ENCODE measurements at regions not wholly inside any gene's neighbourhood (a gene's known extent, or its start where the extent isn't known, plus 50 kb on each side); places are given as distances from the start of the nearest gene placed in this dataset.

- TF ChIP-seq, protein P1, sequence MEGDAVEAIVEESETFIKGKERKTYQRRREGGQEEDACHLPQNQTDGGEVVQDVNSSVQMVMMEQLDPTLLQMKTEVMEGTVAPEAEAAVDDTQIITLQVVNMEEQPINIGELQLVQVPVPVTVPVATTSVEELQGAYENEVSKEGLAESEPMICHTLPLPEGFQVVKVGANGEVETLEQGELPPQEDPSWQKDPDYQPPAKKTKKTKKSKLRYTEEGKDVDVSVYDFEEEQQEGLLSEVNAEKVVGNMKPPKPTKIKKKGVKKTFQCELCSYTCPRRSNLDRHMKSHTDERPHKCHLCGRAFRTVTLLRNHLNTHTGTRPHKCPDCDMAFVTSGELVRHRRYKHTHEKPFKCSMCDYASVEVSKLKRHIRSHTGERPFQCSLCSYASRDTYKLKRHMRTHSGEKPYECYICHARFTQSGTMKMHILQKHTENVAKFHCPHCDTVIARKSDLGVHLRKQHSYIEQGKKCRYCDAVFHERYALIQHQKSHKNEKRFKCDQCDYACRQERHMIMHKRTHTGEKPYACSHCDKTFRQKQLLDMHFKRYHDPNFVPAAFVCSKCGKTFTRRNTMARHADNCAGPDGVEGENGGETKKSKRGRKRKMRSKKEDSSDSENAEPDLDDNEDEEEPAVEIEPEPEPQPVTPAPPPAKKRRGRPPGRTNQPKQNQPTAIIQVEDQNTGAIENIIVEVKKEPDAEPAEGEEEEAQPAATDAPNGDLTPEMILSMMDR (IDR thresholded peaks at IDR 0.05; ENCODE audit: partially characterized antibody, unreplicated experiment), result no peak
- H3K4me1 Mint-ChIP-seq (ENCODE audit: low read depth, unreplicated experiment), result peaks cover 4% of the 10 kb centered on the region
Observed at GRCh38 chr5:125592856-125593255, 830.4 kb upstream of the GRAMD2B start.

DNA sequence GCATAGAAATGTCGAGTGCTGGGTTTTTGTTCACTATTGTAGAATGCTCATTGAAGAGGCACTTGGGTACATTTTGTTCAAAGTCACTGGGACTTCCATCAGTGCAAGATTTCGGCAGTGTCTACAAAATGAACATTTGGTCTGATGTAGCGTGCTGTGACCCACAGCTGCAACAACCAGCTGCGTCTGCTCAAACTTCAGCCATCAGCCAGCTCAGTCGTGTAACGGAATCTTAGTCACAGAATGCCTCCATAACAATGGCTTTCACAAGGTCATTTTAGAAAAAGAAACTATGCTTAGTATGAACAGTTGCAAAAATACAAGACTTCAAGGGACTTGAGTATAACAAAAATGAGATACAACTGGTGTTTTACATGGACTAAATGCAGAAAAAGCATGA lies 828.1 kb upstream of the GRAMD2B start:
- TF ChIP-seq, protein P1 (IDR thresholded peaks at IDR 0.05; ENCODE audit: partially characterized antibody, unreplicated experiment), result no peak
- Mint-ChIP-seq H3K4me3 (ENCODE audit: unreplicated experiment) (no peak overlapping the region), H3K4me1 (ENCODE audit: low read depth, unreplicated experiment) (peaks cover 4% of the 10 kb centered on the region), H3K27me3 (ENCODE audit: unreplicated experiment) (peaks cover 3% of the 10 kb centered on the region), H3K9me3 (ENCODE audit: unreplicated experiment) (no peaks in the 10 kb centered on the region), H3K27ac (ENCODE audit: unreplicated experiment) (no peak overlapping the region), H3K36me3 (ENCODE audit: unreplicated experiment) (no peaks in the 10 kb centered on the region)
- no peak for DNase-seq

More at GRCh38 chr5:125592856-125593255, 830.4 kb upstream of the GRAMD2B start:
- H3K4me3 Mint-ChIP-seq (ENCODE audit: unreplicated experiment), result no peak overlapping the region
- H3K36me3 Mint-ChIP-seq (ENCODE audit: unreplicated experiment), result no peaks in the 10 kb centered on the region
- no peaks in the 10 kb centered on the region for H3K9me3 Mint-ChIP-seq (ENCODE audit: unreplicated experiment)
- no peak overlapping the region for H3K27ac Mint-ChIP-seq (ENCODE audit: unreplicated experiment)
- H3K27me3 Mint-ChIP-seq (ENCODE audit: unreplicated experiment), result peaks cover 3% of the 10 kb centered on the region
- DNase-seq, result no peak

- no peak for DNase-seq
- Mint-ChIP-seq H3K9me3 (ENCODE audit: unreplicated experiment) (no peaks in the 10 kb centered on the region), H3K36me3 (ENCODE audit: unreplicated experiment) (no peaks in the 10 kb centered on the region), H3K4me3 (ENCODE audit: unreplicated experiment) (no peak overlapping the region), H3K27me3 (ENCODE audit: unreplicated experiment) (peaks cover 3% of the 10 kb centered on the region), H3K27ac (ENCODE audit: unreplicated experiment) (no peak overlapping the region), H3K4me1 (ENCODE audit: low read depth, unreplicated experiment) (peaks cover 4% of the 10 kb centered on the region)
- TF ChIP-seq, protein P1 (IDR thresholded peaks at IDR 0.05; ENCODE audit: partially characterized antibody, unreplicated experiment), result no peak
Observed at GRCh38 chr5:125595845-125596244, 827.4 kb upstream of the GRAMD2B start.

DNA sequence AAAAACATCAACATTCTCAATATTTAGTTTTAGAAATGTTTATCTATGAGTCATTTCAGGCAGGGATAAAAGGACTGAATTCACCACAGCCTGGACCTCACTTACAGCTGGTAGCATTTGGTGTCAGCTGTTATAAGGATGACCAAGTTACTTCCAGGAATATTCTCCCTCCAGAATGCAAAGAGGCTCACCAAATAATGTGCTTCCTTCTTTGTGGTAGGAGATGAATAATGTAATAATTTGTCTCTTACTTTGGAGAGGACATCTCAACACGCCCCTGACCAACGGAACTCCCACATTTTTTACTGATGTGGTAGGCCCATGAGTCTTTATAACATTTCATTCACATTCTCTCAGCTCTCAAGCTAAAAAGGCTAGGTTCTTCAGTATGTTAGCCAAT lies 825.9 kb upstream of the GRAMD2B start:
- no peaks in the 10 kb centered on the region for H3K27me3 Mint-ChIP-seq (ENCODE audit: unreplicated experiment)
- TF ChIP-seq, protein P1 (IDR thresholded peaks at IDR 0.05; ENCODE audit: partially characterized antibody, unreplicated experiment), result no peak

GRCh38 chr5:125600559-125600958 lies 822.6 kb upstream of the GRAMD2B start:
- Mint-ChIP-seq H3K36me3 (ENCODE audit: unreplicated experiment) (no peaks in the 10 kb centered on the region), H3K4me1 (ENCODE audit: low read depth, unreplicated experiment) (peaks cover 4% of the 10 kb centered on the region), H3K9me3 (ENCODE audit: unreplicated experiment) (no peaks in the 10 kb centered on the region), H3K4me3 (ENCODE audit: unreplicated experiment) (no peak overlapping the region), H3K27ac (ENCODE audit: unreplicated experiment) (no peak overlapping the region), H3K27me3 (ENCODE audit: unreplicated experiment) (no peaks in the 10 kb centered on the region)
- DNase-seq, result no peak
- TF ChIP-seq, protein P1 (IDR thresholded peaks at IDR 0.05; ENCODE audit: partially characterized antibody, unreplicated experiment), result no peak

More for the DNA sequence above, 825.9 kb upstream of the GRAMD2B start:
- Mint-ChIP-seq H3K36me3 (ENCODE audit: unreplicated experiment) (no peaks in the 10 kb centered on the region), H3K9me3 (ENCODE audit: unreplicated experiment) (no peaks in the 10 kb centered on the region), H3K27ac (ENCODE audit: unreplicated experiment) (peak overlapping the region; percentile 41), H3K4me1 (ENCODE audit: low read depth, unreplicated experiment) (peaks cover 4% of the 10 kb centered on the region), H3K4me3 (ENCODE audit: unreplicated experiment) (no peak overlapping the region)
- no peak for DNase-seq

Measured in glutamatergic neuron (in vitro differentiated cells).